K562 (cell line): ENCODE measurements at regions not wholly inside any gene's neighbourhood (a gene's known extent, or its start where the extent isn't known, plus 50 kb on each side); places are given as distances from the start of the nearest gene placed in this dataset.

Source experiments
- BMI1 ChIP-seq: fragments of 150-350 bp; IDR thresholded peaks from 2 replicates; pipeline ENCODE4 v1.6.1; 2014; ENCODE audit warnings: low read length
- CREM ChIP-seq: IDR thresholded peaks from 2 replicates; pipeline ENCODE4 v1.6.1; 2014; ENCODE audit warnings: antibody characterized with exemption, low read depth
- CTCF ChIP-seq, 3 experiments: IDR thresholded peaks in 2 of 3; conservative IDR thresholded peaks in 1 of 3; 2 replicates each; pipeline ENCODE4 v1.5.1; 2011 to 2012; ENCODE audit warnings: low read length in 3 of 3, mild to moderate bottlenecking in 3 of 3, control low read depth in 2 of 3, improper control_type of control experiment in 1 of 3, inconsistent platforms in 1 of 3, low read depth in 1 of 3, mixed read lengths in 1 of 3, moderate library complexity in 1 of 3; ENCODE audit not compliant: insufficient read depth in 2 of 3
- EP300 ChIP-seq: IDR thresholded peaks from 2 replicates; pipeline ENCODE4 v1.6.1; 2012; ENCODE audit warnings: low read length, improper control_type of control experiment
- ETS1 ChIP-seq: conservative IDR thresholded peaks from 2 replicates; pipeline ENCODE4 v1.6.1; 2011; ENCODE audit warnings: low read depth, mild to moderate bottlenecking, low read length; ENCODE audit not compliant: control insufficient read depth
- EZH2 ChIP-seq: IDR thresholded peaks from 2 replicates; pipeline ENCODE4 v1.6.1; 2012; ENCODE audit warnings: low read depth, mild to moderate bottlenecking, inconsistent platforms, low read length, borderline replicate concordance
- FOXJ3 ChIP-seq: sonication (generic); formaldehyde crosslinking; IDR thresholded peaks from 2 replicates; pipeline ENCODE4 v1.4.0; 2020; ENCODE audit warnings: mild to moderate bottlenecking, missing genetic modification reagents
- GATAD2B ChIP-seq: fragments of 450-650 bp; IDR thresholded peaks from 2 replicates; pipeline ENCODE4 v1.6.1; 2017; ENCODE audit warnings: mild to moderate bottlenecking, borderline replicate concordance
- HDGF ChIP-seq: fragments of 450-650 bp; IDR thresholded peaks from 2 replicates; pipeline ENCODE4 v1.6.1; 2016
- NCOA2 ChIP-seq, 2 experiments: fragments of 450-650 bp; IDR thresholded peaks; 2 replicates each; pipeline ENCODE4 v1.6.1; 2018; ENCODE audit warnings: mild to moderate bottlenecking in 2 of 2, moderate library complexity in 1 of 2; ENCODE audit not compliant: partially characterized antibody in 2 of 2
- NR2C2 ChIP-seq, 2 experiments: fragments of 200-800 bp in 1 of 2; sonication (Bioruptor generic) in 1 of 2; sonication (generic) in 1 of 2; formaldehyde crosslinking in 1 of 2; IDR thresholded peaks; 2 replicates each; pipeline versions ENCODE4 v1.6.1 to v1.8.0; 2016 to 2022; ENCODE audit warnings: mild to moderate bottlenecking in 1 of 2, missing compliant biosample characterization in 1 of 2, missing genetic modification characterization in 1 of 2, missing genetic modification reagents in 1 of 2
- POLR2AphosphoS5 ChIP-seq: IDR thresholded peaks from 2 replicates; pipeline ENCODE4 v1.6.1; 2011; ENCODE audit warnings: mild to moderate bottlenecking, low read depth, low read length, moderate library complexity; ENCODE audit not compliant: control insufficient read depth, insufficient read depth
- ZEB2 ChIP-seq: fragments of 450-650 bp; IDR thresholded peaks from 2 replicates; pipeline ENCODE4 v1.6.1; 2016
- ZNF707 ChIP-seq: fragments of 250-450 bp; sonication (Bioruptor Pico); conservative IDR thresholded peaks from 2 replicates; pipeline ENCODE4 v1.8.0; 2022; ENCODE audit warnings: inconsistent platforms, mild to moderate bottlenecking, moderate library complexity

- TF ChIP-seq EP300: no peak
- no peak for TF ChIP-seq ZEB2
- TF ChIP-seq CREM: no peak
- TF ChIP-seq BMI1: no peak
- TF ChIP-seq FOXJ3 (CRISPR knock-in tag): no peak
- no peak for TF ChIP-seq CTCF (IDR thresholded peaks at IDR 0.05 in 2 of 3, conservative IDR thresholded peaks at IDR 0.05 in 1 of 3; ENCODE audit: insufficient read depth in 2 of 3, low read depth in 1 of 3, low read length in 3 of 3)
- TF ChIP-seq GATAD2B: no peak
- TF ChIP-seq NCOA2 (IDR thresholded peaks at IDR 0.05; ENCODE audit: partially characterized antibody in 2 of 2): no peak
- no peak for TF ChIP-seq ZNF707 (CRISPR knock-in tag)
- no peak for TF ChIP-seq EZH2
- TF ChIP-seq NR2C2 (CRISPR knock-in tag; IDR thresholded peaks at IDR 0.05): no peak
- TF ChIP-seq NR2C2 (tag; IDR thresholded peaks at IDR 0.05): no peak
- no peak for TF ChIP-seq POLR2AphosphoS5
- TF ChIP-seq HDGF: no peak
- no peak for TF ChIP-seq ETS1
These were observed 88.6 kb upstream of the SPRED1 start for GRCh38 chr15:38164061-38164460.
